ENCODE measurements at regions not wholly inside any gene's neighbourhood (a gene's known extent, or its start where the extent isn't known, plus 50 kb on each side); places are given as distances from the start of the nearest gene placed in this dataset.

- Histone ChIP-seq H3K4me3 (no peak overlapping the region), H3K36me3 (ENCODE audit: low read depth) (no peaks in the 10 kb centered on the region), H3K4me1 (ENCODE audit: low read depth) (no peaks in the 10 kb centered on the region), H3K9me3 (no peaks in the 10 kb centered on the region)
- ATAC-seq (no peak), DNase-seq (no peak)
- no peak for TF ChIP-seq CTCF (IDR thresholded peaks at IDR 0.05)
- intact Hi-C loops (cut with DNase I, micrococcal nuclease), result no loop called here
These were observed 122.6 kb upstream of the MAP3K7 start for GRCh38 chr6:90709431-90709996.

- no peaks in the 10 kb centered on the region for H3K4me1 ChIP-seq (ENCODE audit: low read depth)
- DNase-seq (no peak), ATAC-seq (no peak)
- TF ChIP-seq CTCF (IDR thresholded peaks at IDR 0.05), result no peak
- no peak overlapping the region for H3K4me3 ChIP-seq
- H3K36me3 ChIP-seq (ENCODE audit: low read depth), result no peaks in the 10 kb centered on the region
- intact Hi-C loops (cut with DNase I, micrococcal nuclease), result no loop called here
- no peaks in the 10 kb centered on the region for H3K9me3 ChIP-seq
These were observed 121.4 kb upstream of the MAP3K7 start for GRCh38 chr6:90708206-90708737.

GRCh38 chr6:90707246-90707645 is 120.4 kb upstream of the MAP3K7 start:
- ATAC-seq (no peak), DNase-seq (no peak)
- TF ChIP-seq CTCF (IDR thresholded peaks at IDR 0.05), result no peak
- intact Hi-C loops (cut with DNase I, micrococcal nuclease), result no loop called here
- no peaks in the 10 kb centered on the region for H3K9me3 ChIP-seq
- no peaks in the 10 kb centered on the region for H3K36me3 ChIP-seq (ENCODE audit: low read depth)
- no peak overlapping the region for H3K4me3 ChIP-seq
- no peaks in the 10 kb centered on the region for H3K4me1 ChIP-seq (ENCODE audit: low read depth)

- Histone ChIP-seq H3K36me3 (ENCODE audit: low read depth) (no peaks in the 10 kb centered on the region), H3K4me3 (no peak overlapping the region), H3K4me1 (ENCODE audit: low read depth) (no peaks in the 10 kb centered on the region), H3K9me3 (no peaks in the 10 kb centered on the region)
- no peak for DNase-seq
- intact Hi-C loops (cut with DNase I, micrococcal nuclease), result no loop called here
- ATAC-seq, result no peak
- no peak for TF ChIP-seq CTCF (IDR thresholded peaks at IDR 0.05)
These were observed 116.5 kb upstream of the MAP3K7 start for GRCh38 chr6:90703336-90703735.

GRCh38 chr6:90701926-90702325 is 115.1 kb upstream of the MAP3K7 start:
- Histone ChIP-seq H3K4me1 (ENCODE audit: low read depth) (no peaks in the 10 kb centered on the region), H3K36me3 (ENCODE audit: low read depth) (no peaks in the 10 kb centered on the region), H3K4me3 (no peak overlapping the region), H3K9me3 (no peaks in the 10 kb centered on the region)
- no peak for ATAC-seq
- DNase-seq, result no peak
- intact Hi-C loops (cut with DNase I, micrococcal nuclease), result no loop called here
- no peak for TF ChIP-seq CTCF (IDR thresholded peaks at IDR 0.05)
